Naive thymus-derived CD8-positive, alpha-beta T cell (primary cell): ENCODE measurements at regions not wholly inside any gene's neighbourhood (a gene's known extent, or its start where the extent isn't known, plus 50 kb on each side); places are given as distances from the start of the nearest gene placed in this dataset.

ENCODE experiments used
- ATAC-seq, 2 donors: fragments of 150-1000 bp; cut with Tn5 transposase in 1 of 2; sonication (Bioruptor Pico), chemical (Tn5 transposase) in 1 of 2; 1 replicate in 1 of 2; 2 replicates in 1 of 2; pipeline ENCODE4 v1.10.0; 2021; ENCODE audit warnings: mild to moderate bottlenecking in 2 of 2, moderate library complexity in 2 of 2
- POLR2A ChIA-PET: fragments of 350-600 bp; sonication (Branson Sonifier 250); formaldehyde crosslinking; loops from one replicate; lab custom pipeline; 2021; ENCODE audit warnings: antibody characterized with exemption; lab: Charles Lee
- DNase-seq, 10 donors: peaks; one replicate each; pipeline versions ENCODE4 v3.0.0 to v3.0.0-alpha.2; 2020 to 2022
- H3K27ac Mint-ChIP-seq, 10 donors: one replicate each; pipeline ENCODE4 v1.8.0; 2020 to 2022; ENCODE audit warnings: mild to moderate bottlenecking in 10 of 10, mixed read lengths in 10 of 10, moderate library complexity in 4 of 10, inconsistent platforms in 1 of 10
- H3K27me3 Mint-ChIP-seq, 5 donors: one replicate each; pipeline ENCODE4 v1.8.0; 2021 to 2022; ENCODE audit warnings: mixed read lengths in 5 of 5
- H3K36me3 Mint-ChIP-seq, 3 donors: one replicate each; pipeline ENCODE4 v1.8.0; 2020 to 2022; ENCODE audit warnings: mixed read lengths in 3 of 3, mild to moderate bottlenecking in 2 of 3, inconsistent platforms in 1 of 3
- H3K4me1 Mint-ChIP-seq, 4 donors: one replicate each; pipeline ENCODE4 v1.8.0; 2021 to 2022; ENCODE audit warnings: mixed read lengths in 4 of 4
- H3K4me3 Mint-ChIP-seq, 10 donors: one replicate each; pipeline ENCODE4 v1.8.0; 2020 to 2022; ENCODE audit warnings: mild to moderate bottlenecking in 10 of 10, mixed read lengths in 10 of 10, moderate library complexity in 6 of 10, inconsistent platforms in 1 of 10
- H3K9me3 Mint-ChIP-seq, 9 donors: one replicate each; pipeline ENCODE4 v1.8.0; 2020 to 2022; ENCODE audit warnings: mixed read lengths in 9 of 9, mild to moderate bottlenecking in 3 of 9, inconsistent platforms in 1 of 9, moderate library complexity in 1 of 9

DNA sequence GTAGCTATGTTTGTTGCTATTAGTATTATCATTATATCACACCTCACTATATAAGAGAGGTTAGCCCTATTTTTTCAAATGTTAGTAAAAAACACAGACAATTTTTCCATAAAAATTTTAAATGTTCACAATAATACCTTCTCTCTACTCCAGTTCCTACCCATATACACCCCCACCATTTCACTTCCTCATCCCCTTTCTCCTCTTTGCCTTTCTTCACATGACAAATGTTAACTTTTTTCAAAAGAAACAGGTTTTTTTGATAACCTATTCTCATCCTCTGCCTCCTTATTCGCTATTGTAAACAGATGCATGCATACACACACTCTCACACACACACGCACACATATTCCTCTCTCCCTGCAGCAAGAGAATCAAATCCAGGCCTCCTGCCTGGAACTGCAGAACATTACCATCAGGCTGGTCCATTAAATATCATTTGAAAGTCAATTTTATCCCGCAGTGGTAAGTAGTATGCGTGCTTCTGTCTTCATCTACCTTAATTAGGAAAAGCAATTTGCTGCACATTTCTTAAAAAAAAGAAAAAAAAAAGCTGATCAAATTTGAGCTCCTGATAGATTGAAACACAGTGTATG lies 55.5 kb downstream of the MID1IP1 start:
- no peak for ATAC-seq
- Mint-ChIP-seq H3K9me3 (peaks cover 0 to 1% (median 0%) of the 10 kb centered on the region in 9 donors), H3K27me3 (no peaks in the 10 kb centered on the region), H3K27ac (peak overlapping the region in 1 of 10 donors; percentile 7), H3K36me3 (no peaks in the 10 kb centered on the region), H3K4me1 (peaks cover 3 to 7% (median 4%) of the 10 kb centered on the region in 4 donors), H3K4me3 (no peak overlapping the region)
- POLR2A ChIA-PET, result no interaction called here
- no peak for DNase-seq

- Mint-ChIP-seq H3K4me3 (no peak overlapping the region), H3K9me3 (no peaks in the 10 kb centered on the region), H3K36me3 (no peaks in the 10 kb centered on the region), H3K27ac (no peak overlapping the region), H3K4me1 (peaks cover 3 to 7% (median 4%) of the 10 kb centered on the region in 4 donors), H3K27me3 (no peaks in the 10 kb centered on the region)
- DNase-seq (no peak), ATAC-seq (no peak)
- POLR2A ChIA-PET, result no interaction called here
Measured at GRCh38 chrX:38857736-38858523, 56.7 kb downstream of the MID1IP1 start.

DNA sequence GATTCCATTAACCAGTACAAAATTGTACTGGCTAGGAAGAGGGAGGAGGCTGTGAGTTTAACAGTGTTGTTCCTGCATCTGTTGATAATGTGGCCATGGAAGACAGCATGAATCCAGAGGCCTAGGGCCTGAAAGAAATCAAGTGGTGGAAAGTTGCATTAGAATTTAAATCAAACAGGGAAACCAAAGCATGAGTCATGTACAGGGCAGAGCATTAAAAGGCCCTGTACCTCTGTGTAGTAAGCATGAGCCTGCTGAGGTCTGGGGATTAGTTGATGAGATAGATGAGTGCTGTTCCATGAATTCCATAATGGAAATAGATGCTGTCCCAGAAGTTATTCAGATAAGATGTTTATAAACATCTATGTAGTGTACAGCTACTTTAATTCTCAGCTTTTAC lies 58.3 kb downstream of the MID1IP1 start:
- DNase-seq (no peak), ATAC-seq (no peak)
- Mint-ChIP-seq H3K4me1 (peaks cover 3 to 7% (median 4%) of the 10 kb centered on the region in 4 donors), H3K4me3 (no peak overlapping the region), H3K27ac (peak overlapping the region in 2 of 10 donors; percentile 3 to 46), H3K9me3 (no peaks in the 10 kb centered on the region), H3K36me3 (no peaks in the 10 kb centered on the region), H3K27me3 (no peaks in the 10 kb centered on the region)
- POLR2A ChIA-PET, result no interaction called here

GRCh38 chrX:38860106-38861013 lies 59.1 kb downstream of the MID1IP1 start:
- Mint-ChIP-seq H3K4me3 (no peak overlapping the region), H3K27me3 (no peaks in the 10 kb centered on the region), H3K4me1 (peaks cover 3 to 7% (median 4%) of the 10 kb centered on the region in 4 donors), H3K36me3 (no peaks in the 10 kb centered on the region), H3K27ac (no peak overlapping the region), H3K9me3 (no peaks in the 10 kb centered on the region)
- ATAC-seq, result peak in 1 of 2 donors; percentile 42
- DNase-seq, result peak in 1 of 10 donors; percentile 5
- POLR2A ChIA-PET, result interaction anchor here (0.6 kb wide), 1 partner anchor 19 kb away, joined by 3 read pairs; no protein-coding TSS in a partner anchor

DNA sequence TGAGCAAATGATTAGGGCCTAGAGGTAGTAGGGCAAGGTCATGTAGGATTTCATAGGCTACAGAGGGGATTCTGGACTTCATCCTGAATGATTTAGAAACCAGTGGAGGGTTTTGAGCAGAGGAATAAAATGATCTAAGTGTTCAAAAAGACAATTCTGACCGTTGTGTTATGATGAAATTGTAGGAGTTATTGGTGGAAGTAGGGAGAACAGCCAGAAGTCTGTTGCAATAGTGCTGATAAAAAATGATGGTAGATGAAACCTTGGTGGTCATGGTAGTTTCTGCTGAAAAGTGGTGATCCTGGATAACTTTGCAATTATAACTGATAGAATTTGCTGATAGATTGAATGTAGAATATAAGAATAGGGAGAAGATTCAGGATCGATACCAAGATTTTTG lies 60.2 kb downstream of the MID1IP1 start:
- ATAC-seq (no peak), DNase-seq (no peak)
- Mint-ChIP-seq H3K27ac (no peak overlapping the region), H3K4me1 (peaks cover 3 to 7% (median 4%) of the 10 kb centered on the region in 4 donors), H3K36me3 (no peaks in the 10 kb centered on the region), H3K27me3 (no peaks in the 10 kb centered on the region), H3K9me3 (no peaks in the 10 kb centered on the region), H3K4me3 (no peak overlapping the region)
- POLR2A ChIA-PET, result no interaction called here

DNA sequence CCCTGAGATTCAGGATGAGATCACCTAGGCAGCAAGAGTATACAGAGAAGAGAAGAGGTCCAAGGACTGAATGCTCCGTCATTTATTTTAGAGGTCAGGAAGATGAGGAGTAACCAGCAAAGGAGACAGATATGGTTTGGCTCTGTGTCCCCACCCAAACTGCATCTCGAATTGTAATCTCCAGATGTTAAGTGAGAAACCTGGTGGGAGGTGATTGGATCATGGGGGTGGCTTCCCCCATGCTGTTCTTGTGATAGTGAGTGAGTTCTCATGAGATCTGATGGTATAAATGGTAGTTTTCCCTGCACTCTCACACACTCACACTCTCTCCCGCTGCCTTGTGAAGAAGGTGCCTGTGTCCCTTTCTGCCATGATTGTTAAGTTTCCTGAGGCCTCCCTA lies 60.8 kb downstream of the MID1IP1 start:
- POLR2A ChIA-PET, result no interaction called here
- H3K27me3 Mint-ChIP-seq, result no peaks in the 10 kb centered on the region
- peaks cover 0 to 5% (median 0%) of the 10 kb centered on the region in 4 donors for H3K4me1 Mint-ChIP-seq
- H3K27ac Mint-ChIP-seq, result no peak overlapping the region
- H3K4me3 Mint-ChIP-seq, result no peak overlapping the region
- H3K9me3 Mint-ChIP-seq, result no peaks in the 10 kb centered on the region
- no peak for ATAC-seq
- no peaks in the 10 kb centered on the region for H3K36me3 Mint-ChIP-seq
- DNase-seq, result no peak

DNA sequence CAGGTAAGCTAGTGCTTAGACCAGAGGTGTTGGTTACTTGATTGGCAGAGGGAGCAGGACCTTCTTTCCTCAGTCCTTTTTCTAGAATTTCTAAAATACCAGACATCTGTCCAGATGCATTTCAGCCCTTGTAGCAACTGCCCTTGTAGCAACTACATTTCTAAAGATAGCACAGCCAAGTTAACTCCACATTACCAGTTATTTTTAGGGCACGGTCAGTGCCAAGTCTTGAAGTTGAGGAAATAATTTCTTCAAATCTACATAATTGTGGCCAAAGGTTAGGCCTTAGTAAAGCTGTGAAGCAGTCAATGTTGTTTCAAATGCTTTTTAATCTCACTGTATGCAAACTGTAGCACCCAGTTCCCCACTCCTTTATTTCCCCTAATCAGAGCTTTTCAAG lies 62.9 kb downstream of the MID1IP1 start:
- ATAC-seq, result no peak

DNA sequence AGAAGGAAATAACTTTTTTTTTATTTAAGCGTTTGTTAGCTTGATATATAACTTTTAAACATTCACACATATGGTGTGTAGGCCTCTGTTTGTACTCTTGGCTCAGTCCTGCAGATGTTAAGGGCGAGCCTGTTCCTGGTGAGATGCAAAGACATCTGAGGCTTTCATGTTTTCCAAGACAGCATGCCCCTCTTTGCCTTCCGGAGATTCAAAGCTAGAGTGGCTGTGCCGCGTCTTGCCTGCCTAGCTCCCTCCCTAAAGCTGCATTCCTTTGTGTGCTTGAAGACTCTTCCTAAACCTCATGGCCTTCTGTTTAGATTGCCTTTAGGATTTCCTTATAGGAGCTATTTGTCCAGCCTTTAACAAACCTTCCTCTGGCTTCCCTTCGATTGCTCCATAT lies 67.1 kb downstream of the MID1IP1 start:
- no peak for ATAC-seq
- peak overlapping the region in 1 of 10 donors; percentile 48 for H3K27ac Mint-ChIP-seq

More for the DNA sequence above, 62.9 kb downstream of the MID1IP1 start:
- no peak overlapping the region for H3K4me3 Mint-ChIP-seq
- H3K4me1 Mint-ChIP-seq, result peaks cover 0 to 5% (median under 1%) of the 10 kb centered on the region in 4 donors
- no peaks in the 10 kb centered on the region for H3K9me3 Mint-ChIP-seq
- H3K36me3 Mint-ChIP-seq, result no peaks in the 10 kb centered on the region
- H3K27me3 Mint-ChIP-seq, result no peaks in the 10 kb centered on the region
- POLR2A ChIA-PET, result no interaction called here
- H3K27ac Mint-ChIP-seq, result no peak overlapping the region
- no peak for DNase-seq

DNA sequence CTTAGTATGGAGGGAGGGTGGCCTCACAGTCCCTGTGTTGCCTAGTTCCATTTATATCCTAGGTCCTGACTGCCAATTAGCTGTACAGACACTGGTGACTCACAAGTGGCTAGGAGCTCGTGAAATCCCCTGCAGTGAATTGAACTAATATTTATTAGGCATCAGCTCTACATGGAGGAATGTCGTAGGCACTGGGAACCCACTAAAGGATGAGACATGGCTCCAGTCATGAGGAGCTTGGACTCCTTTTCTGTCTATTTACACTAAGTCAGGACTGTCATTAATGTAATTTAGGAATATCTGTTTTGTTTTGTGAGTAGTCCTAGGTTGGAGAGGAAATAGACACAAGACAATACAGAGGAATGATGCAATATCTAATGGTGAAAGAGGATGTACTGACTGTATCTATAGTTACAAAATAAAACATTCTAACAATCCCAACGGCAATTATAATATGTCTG lies 67.7 kb downstream of the MID1IP1 start:
- DNase-seq, result no peak
- Mint-ChIP-seq H3K27me3 (no peaks in the 10 kb centered on the region), H3K4me3 (no peak overlapping the region), H3K9me3 (no peaks in the 10 kb centered on the region), H3K27ac (no peak overlapping the region), H3K4me1 (peaks cover 0 to 4% (median under 1%) of the 10 kb centered on the region in 4 donors), H3K36me3 (no peaks in the 10 kb centered on the region)
- no peak for ATAC-seq
- POLR2A ChIA-PET, result interaction anchor here (1.8 kb wide), 1 partner anchor 52 kb away, joined by 5 read pairs; no protein-coding TSS in a partner anchor

More for the DNA sequence above, 67.1 kb downstream of the MID1IP1 start:
- POLR2A ChIA-PET, result interaction anchor here (1.8 kb wide), 1 partner anchor 51 kb away, joined by 5 read pairs; no protein-coding TSS in a partner anchor
- DNase-seq, result no peak
- H3K9me3 Mint-ChIP-seq, result no peaks in the 10 kb centered on the region
- no peaks in the 10 kb centered on the region for H3K27me3 Mint-ChIP-seq
- no peak overlapping the region for H3K4me3 Mint-ChIP-seq
- no peaks in the 10 kb centered on the region for H3K36me3 Mint-ChIP-seq
- H3K4me1 Mint-ChIP-seq, result peaks cover 0 to 4% (median 0%) of the 10 kb centered on the region in 4 donors

DNA sequence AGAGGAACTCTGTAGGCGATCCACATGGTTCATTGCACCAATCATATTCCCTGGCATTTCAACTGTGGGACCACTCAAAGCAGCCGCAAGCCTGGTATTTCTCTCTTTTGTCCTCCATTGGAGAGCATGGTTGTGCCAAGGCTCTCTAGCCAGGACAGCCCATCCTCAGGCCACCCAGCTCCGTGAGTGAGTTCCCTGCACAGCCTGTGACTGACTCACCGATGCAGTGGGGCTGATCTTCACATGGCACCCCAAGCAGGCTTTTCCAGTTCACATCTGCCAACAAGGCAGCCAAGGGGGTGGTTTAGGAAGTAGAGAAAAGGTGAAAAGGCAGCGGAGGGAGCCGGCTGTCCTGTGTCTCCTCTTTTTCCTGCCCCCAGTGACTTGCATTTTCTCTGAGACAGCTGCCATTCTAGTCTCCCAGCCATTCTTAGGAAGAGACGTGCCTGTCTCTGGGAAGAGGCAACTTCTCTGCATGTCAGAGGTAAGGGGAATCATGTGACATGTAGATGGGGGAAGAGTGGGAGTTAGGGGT lies 69.2 kb downstream of the MID1IP1 start:
- POLR2A ChIA-PET, result no interaction called here
- Mint-ChIP-seq H3K9me3 (no peaks in the 10 kb centered on the region), H3K27ac (no peak overlapping the region), H3K36me3 (no peaks in the 10 kb centered on the region), H3K27me3 (no peaks in the 10 kb centered on the region), H3K4me3 (no peak overlapping the region), H3K4me1 (peaks cover 0 to 4% (median under 1%) of the 10 kb centered on the region in 4 donors)
- ATAC-seq (no peak), DNase-seq (no peak)

DNA sequence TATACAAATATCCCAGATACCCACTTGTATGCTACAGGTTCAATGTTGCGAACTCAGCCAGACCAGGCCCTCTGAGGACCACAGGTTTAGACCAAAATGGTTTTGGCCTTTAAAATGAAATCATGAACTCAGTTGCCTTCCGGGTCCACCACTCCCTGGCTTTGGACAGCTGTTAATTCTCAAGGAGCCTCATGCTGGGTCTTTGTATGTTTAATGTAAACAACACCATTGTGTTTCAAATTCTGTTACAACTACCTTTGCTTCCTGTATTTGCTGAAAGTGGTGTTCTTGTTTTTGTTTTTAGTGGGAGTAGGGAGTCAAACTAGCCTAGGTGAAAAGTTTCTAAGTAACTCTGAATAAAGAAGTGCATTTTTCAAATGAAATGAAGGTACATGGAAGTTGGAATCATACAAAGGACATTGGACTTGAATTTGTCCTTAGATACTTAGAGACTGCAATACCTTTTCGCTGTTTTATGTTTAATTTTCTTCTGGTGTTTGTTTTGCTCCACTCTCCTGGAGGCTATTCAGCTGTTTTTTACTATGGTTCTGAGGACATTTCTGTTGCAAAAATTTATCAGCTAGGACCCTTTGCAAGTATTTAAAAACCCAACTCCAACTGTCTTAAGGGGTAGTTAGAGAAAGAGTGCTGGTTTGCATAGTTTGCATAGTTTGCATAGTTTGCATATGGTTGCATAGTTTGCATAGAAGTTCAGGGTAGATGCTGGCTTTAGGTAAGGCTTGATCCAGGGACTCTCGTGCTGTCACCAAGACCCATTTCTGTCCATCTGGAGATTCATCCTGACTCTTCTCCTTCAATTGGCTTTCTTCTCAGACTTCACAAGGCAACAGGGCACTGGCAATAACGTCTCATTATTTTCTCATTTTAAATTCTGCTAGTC lies 70.1 kb downstream of the MID1IP1 start:
- Mint-ChIP-seq H3K36me3 (no peaks in the 10 kb centered on the region), H3K4me3 (no peak overlapping the region), H3K9me3 (no peaks in the 10 kb centered on the region), H3K27me3 (no peaks in the 10 kb centered on the region), H3K4me1 (peaks cover 0 to 4% (median under 1%) of the 10 kb centered on the region in 4 donors), H3K27ac (no peak overlapping the region)
- no peak for ATAC-seq
- POLR2A ChIA-PET, result no interaction called here
- DNase-seq, result no peak
